A549 (cell line): ENCODE measurements at regions not wholly inside any gene's neighbourhood (a gene's known extent, or its start where the extent isn't known, plus 50 kb on each side); places are given as distances from the start of the nearest gene placed in this dataset.

ENCODE experiments used
- TF ChIP-seq, protein P1 (sequence below): fragments of >200 bp; sonication (Bioruptor Twin); formaldehyde crosslinking; IDR thresholded peaks from 3 replicates; pipeline ENCODE4 v1.5.1; 2016
- TF ChIP-seq, protein P2 (sequence below): fragments of 200-600 bp; sonication (generic); IDR thresholded peaks from 2 replicates; pipeline ENCODE4 v1.6.1; 2016; ENCODE audit warnings: antibody characterized with exemption, mild to moderate bottlenecking, moderate library complexity

DNA sequence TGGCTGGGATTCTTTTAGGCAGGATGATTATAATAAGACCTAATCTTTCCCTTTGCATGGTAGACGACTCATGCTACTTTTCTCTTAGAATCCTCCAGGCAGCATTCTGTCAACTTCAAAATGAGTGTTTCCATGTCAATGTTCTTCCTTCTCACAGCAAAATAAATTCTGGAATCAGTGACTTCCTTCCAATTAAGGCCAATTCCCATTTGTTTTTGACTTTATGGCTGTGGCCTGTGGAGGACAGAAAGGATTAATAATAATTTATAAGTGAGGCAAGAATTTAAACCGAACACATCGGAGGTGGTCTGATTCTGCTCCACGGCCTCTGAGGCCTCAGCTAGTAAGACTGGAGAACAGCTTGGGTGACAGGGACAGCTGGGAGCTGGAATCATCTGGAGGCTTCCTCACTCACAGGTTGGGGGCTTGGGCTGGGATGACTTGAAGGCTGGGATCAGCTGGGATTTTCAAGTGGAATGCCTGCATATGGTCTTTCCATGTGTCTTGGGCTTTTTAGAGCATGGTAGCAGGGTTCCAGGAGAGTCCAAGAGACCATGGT is 241.8 kb upstream of the MCTP2 start:
- TF ChIP-seq, protein P1, sequence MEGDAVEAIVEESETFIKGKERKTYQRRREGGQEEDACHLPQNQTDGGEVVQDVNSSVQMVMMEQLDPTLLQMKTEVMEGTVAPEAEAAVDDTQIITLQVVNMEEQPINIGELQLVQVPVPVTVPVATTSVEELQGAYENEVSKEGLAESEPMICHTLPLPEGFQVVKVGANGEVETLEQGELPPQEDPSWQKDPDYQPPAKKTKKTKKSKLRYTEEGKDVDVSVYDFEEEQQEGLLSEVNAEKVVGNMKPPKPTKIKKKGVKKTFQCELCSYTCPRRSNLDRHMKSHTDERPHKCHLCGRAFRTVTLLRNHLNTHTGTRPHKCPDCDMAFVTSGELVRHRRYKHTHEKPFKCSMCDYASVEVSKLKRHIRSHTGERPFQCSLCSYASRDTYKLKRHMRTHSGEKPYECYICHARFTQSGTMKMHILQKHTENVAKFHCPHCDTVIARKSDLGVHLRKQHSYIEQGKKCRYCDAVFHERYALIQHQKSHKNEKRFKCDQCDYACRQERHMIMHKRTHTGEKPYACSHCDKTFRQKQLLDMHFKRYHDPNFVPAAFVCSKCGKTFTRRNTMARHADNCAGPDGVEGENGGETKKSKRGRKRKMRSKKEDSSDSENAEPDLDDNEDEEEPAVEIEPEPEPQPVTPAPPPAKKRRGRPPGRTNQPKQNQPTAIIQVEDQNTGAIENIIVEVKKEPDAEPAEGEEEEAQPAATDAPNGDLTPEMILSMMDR = no peak
- TF ChIP-seq, protein P2, sequence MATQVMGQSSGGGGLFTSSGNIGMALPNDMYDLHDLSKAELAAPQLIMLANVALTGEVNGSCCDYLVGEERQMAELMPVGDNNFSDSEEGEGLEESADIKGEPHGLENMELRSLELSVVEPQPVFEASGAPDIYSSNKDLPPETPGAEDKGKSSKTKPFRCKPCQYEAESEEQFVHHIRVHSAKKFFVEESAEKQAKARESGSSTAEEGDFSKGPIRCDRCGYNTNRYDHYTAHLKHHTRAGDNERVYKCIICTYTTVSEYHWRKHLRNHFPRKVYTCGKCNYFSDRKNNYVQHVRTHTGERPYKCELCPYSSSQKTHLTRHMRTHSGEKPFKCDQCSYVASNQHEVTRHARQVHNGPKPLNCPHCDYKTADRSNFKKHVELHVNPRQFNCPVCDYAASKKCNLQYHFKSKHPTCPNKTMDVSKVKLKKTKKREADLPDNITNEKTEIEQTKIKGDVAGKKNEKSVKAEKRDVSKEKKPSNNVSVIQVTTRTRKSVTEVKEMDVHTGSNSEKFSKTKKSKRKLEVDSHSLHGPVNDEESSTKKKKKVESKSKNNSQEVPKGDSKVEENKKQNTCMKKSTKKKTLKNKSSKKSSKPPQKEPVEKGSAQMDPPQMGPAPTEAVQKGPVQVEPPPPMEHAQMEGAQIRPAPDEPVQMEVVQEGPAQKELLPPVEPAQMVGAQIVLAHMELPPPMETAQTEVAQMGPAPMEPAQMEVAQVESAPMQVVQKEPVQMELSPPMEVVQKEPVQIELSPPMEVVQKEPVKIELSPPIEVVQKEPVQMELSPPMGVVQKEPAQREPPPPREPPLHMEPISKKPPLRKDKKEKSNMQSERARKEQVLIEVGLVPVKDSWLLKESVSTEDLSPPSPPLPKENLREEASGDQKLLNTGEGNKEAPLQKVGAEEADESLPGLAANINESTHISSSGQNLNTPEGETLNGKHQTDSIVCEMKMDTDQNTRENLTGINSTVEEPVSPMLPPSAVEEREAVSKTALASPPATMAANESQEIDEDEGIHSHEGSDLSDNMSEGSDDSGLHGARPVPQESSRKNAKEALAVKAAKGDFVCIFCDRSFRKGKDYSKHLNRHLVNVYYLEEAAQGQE = no peak
